NCI-H1105 treated with DMSO at 0.1 percent for 48 hours (cell line): ENCODE measurements at regions not wholly inside any gene's neighbourhood (a gene's known extent, or its start where the extent isn't known, plus 50 kb on each side); places are given as distances from the start of the nearest gene placed in this dataset.
"Not testable (repeated sequence)": the region's sequence is repeated elsewhere in the genome, so short reads cannot be mapped to it uniquely, and the experiment has no call there.

Source experiments
- DNase-seq: peaks from one replicate; lab custom pipeline; 2025; lab: John Stamatoyannopoulos, UW

- DNase-seq = no peak
Observed at GRCh38 chr6:67047996-67048395, 1341.0 kb upstream of the EYS start.

GRCh38 chr6:67045076-67045475, 1338.0 kb upstream of the EYS start:
- no peak for DNase-seq

GRCh38 chr6:67031451-67031850, 1324.4 kb upstream of the EYS start:
- no peak for DNase-seq

- DNase-seq = no peak
Observed at GRCh38 chr6:67030861-67031260, 1323.8 kb upstream of the EYS start.

- no peak for DNase-seq
Observed at GRCh38 chr6:67016921-67017460, 1310.0 kb upstream of the EYS start.

GRCh38 chr6:67011441-67011840, 1304.4 kb upstream of the EYS start:
- no peak for DNase-seq

GRCh38 chr6:67009818-67010217, 1302.8 kb upstream of the EYS start:
- DNase-seq = no peak

- no peak for DNase-seq
Observed at GRCh38 chr6:67003844-67004243, 1296.8 kb upstream of the EYS start.

- DNase-seq = no peak
Observed at GRCh38 chr6:67000121-67000520, 1293.1 kb upstream of the EYS start.

- not testable (repeated sequence) for DNase-seq
Observed at GRCh38 chr6:66997579-66997978, 1290.6 kb upstream of the EYS start.

GRCh38 chr6:66995669-66996068, 1288.6 kb upstream of the EYS start:
- DNase-seq = no peak

- not testable (repeated sequence) for DNase-seq
Observed at GRCh38 chr6:66993708-66994107, 1286.7 kb upstream of the EYS start.

- DNase-seq = no peak
Observed at GRCh38 chr6:66993272-66993671, 1286.2 kb upstream of the EYS start.

GRCh38 chr6:66992660-66993059, 1285.6 kb upstream of the EYS start:
- no peak for DNase-seq

- no peak for DNase-seq
Observed at GRCh38 chr6:66986940-66987339, 1279.9 kb upstream of the EYS start.

- DNase-seq = no peak
Observed at GRCh38 chr6:66985816-66986215, 1278.8 kb upstream of the EYS start.

- no peak for DNase-seq
Observed at GRCh38 chr6:66970373-66970772, 1263.3 kb upstream of the EYS start.

- DNase-seq = no peak
Observed at GRCh38 chr6:66965227-66965626, 1258.2 kb upstream of the EYS start.

- no peak for DNase-seq
Observed at GRCh38 chr6:66964216-66964615, 1257.2 kb upstream of the EYS start.

GRCh38 chr6:66962082-66962481, 1255.1 kb upstream of the EYS start:
- no peak for DNase-seq

- no peak for DNase-seq
Observed at GRCh38 chr6:66961191-66961590, 1254.2 kb upstream of the EYS start.

- no peak for DNase-seq
Observed at GRCh38 chr6:66949191-66949661, 1242.2 kb upstream of the EYS start.

GRCh38 chr6:66948106-66948505, 1241.1 kb upstream of the EYS start:
- DNase-seq = no peak

- peak; percentile 61 for DNase-seq
Observed at GRCh38 chr6:66940003-66940402, 1233.0 kb upstream of the EYS start.

- no peak for DNase-seq
Observed at GRCh38 chr6:66937180-66937579, 1230.2 kb upstream of the EYS start.
